ENCODE measurements at regions not wholly inside any gene's neighbourhood (a gene's known extent, or its start where the extent isn't known, plus 50 kb on each side); places are given as distances from the start of the nearest gene placed in this dataset.
"Not testable (repeated sequence)": the region's sequence is repeated elsewhere in the genome, so short reads cannot be mapped to it uniquely, and the experiment has no call there.

DNA sequence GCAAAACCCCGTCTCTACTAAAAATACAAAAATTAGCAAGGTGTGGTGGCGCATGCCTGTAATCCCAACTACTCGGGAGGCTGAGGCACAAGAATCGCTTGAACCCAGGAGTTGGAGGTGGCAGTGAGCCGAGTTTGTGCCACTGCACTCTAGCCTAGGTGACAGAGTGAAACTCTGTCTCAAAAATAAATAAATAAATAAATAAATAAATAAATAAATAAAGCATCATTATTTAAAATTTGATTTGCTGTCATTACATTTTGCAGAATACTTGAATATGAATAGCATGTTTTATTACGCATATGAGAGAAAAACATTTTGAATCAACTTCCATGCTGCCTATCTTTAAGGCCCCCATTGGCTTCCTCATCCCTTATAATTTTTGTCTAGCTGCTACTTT, 53.4 kb upstream of the MED14 start:
- TF ChIP-seq, protein P1, sequence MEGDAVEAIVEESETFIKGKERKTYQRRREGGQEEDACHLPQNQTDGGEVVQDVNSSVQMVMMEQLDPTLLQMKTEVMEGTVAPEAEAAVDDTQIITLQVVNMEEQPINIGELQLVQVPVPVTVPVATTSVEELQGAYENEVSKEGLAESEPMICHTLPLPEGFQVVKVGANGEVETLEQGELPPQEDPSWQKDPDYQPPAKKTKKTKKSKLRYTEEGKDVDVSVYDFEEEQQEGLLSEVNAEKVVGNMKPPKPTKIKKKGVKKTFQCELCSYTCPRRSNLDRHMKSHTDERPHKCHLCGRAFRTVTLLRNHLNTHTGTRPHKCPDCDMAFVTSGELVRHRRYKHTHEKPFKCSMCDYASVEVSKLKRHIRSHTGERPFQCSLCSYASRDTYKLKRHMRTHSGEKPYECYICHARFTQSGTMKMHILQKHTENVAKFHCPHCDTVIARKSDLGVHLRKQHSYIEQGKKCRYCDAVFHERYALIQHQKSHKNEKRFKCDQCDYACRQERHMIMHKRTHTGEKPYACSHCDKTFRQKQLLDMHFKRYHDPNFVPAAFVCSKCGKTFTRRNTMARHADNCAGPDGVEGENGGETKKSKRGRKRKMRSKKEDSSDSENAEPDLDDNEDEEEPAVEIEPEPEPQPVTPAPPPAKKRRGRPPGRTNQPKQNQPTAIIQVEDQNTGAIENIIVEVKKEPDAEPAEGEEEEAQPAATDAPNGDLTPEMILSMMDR (IDR thresholded peaks at IDR 0.05): not testable (repeated sequence)
- not testable (repeated sequence) for TF ChIP-seq EZH2 (IDR thresholded peaks at IDR 0.05; ENCODE audit: borderline replicate concordance, insufficient read depth, low read depth, low read length, poor library complexity, severe bottlenecking)

Data from B cell (primary cell).